Gastroesophageal sphincter (tissue), 4 donors: ENCODE measurements at regions not wholly inside any gene's neighbourhood (a gene's known extent, or its start where the extent isn't known, plus 50 kb on each side); places are given as distances from the start of the nearest gene placed in this dataset.
"Not testable (repeated sequence)": the region's sequence is repeated elsewhere in the genome, so short reads cannot be mapped to it uniquely, and the experiment has no call there.

ENCODE experiments used
- ATAC-seq: fragments of 150-250 bp; one replicate; pipeline ENCODE4 v1.9.1; 2016; ENCODE audit warnings: mild to moderate bottlenecking, moderate library complexity
- H3K27ac ChIP-seq, 4 donors: fragments of 200-600 bp; sonication (generic) in 3 of 4; 1 replicate in 3 of 4; 2 replicates in 1 of 4; pipeline ENCODE4 v1.5.1; 2016 to 2019
- H3K27me3 ChIP-seq: fragments of 200-600 bp; sonication (generic); one replicate; pipeline ENCODE4 v1.5.1; 2019
- H3K36me3 ChIP-seq, 2 donors: fragments of 200-600 bp; sonication (generic); one replicate each; pipeline ENCODE4 v1.5.1; 2019; ENCODE audit warnings: control low read depth in 1 of 2
- H3K4me1 ChIP-seq, 3 donors: fragments of 200-600 bp; sonication (generic); 1 replicate in 2 of 3; 2 replicates in 1 of 3; pipeline ENCODE4 v1.5.1; 2016 to 2019; ENCODE audit warnings: control low read depth in 2 of 3
- H3K4me3 ChIP-seq, 2 donors: fragments of 200-600 bp; sonication (generic); one replicate each; pipeline ENCODE4 v1.5.1; 2019; ENCODE audit warnings: mild to moderate bottlenecking in 1 of 2, moderate library complexity in 1 of 2
- H3K9me3 ChIP-seq, 3 donors: fragments of 200-600 bp; sonication (generic); one replicate each; pipeline ENCODE4 v1.5.1; 2017 to 2019; ENCODE audit warnings: control low read depth in 2 of 3
- CTCF ChIP-seq, 4 experiments: fragments of 200-600 bp in 2 of 4; fragments of 450-650 bp in 2 of 4; sonication (generic) in 1 of 4; IDR thresholded peaks; one replicate each; pipeline ENCODE4 v1.5.1; 2017 to 2019; ENCODE audit warnings: antibody characterized with exemption in 4 of 4, mild to moderate bottlenecking in 2 of 4, moderate library complexity in 2 of 4
- EP300 ChIP-seq: sonication (generic); formaldehyde crosslinking; IDR thresholded peaks from one replicate; pipeline ENCODE4 v1.6.1; 2017; ENCODE audit warnings: antibody characterized with exemption, mild to moderate bottlenecking
- POLR2A ChIP-seq, 2 donors: fragments of 450-650 bp; IDR thresholded peaks; one replicate each; pipeline ENCODE4 v1.6.1; 2017; ENCODE audit warnings: antibody characterized with exemption in 2 of 2, mild to moderate bottlenecking in 2 of 2, moderate library complexity in 1 of 2
- POLR2AphosphoS5 ChIP-seq: sonication (generic); formaldehyde crosslinking; IDR thresholded peaks from one replicate; pipeline ENCODE4 v1.6.1; 2017; ENCODE audit warnings: antibody characterized with exemption
- WGBS, 2 donors: methylation state at CpG; one replicate each; pipeline ENCODE4 v1.1.5; 2018; ENCODE audit warnings: low coverage in 1 of 2; 5-methylcytosine and 5-hydroxymethylcytosine counted together

- H3K4me1 ChIP-seq: no peaks in the 10 kb centered on the region
- H3K27ac ChIP-seq: no peak overlapping the region
- no peaks in the 10 kb centered on the region for H3K9me3 ChIP-seq
- TF ChIP-seq EP300: no peak
- no peak for TF ChIP-seq CTCF (IDR thresholded peaks at IDR 0.05)
- no peak for TF ChIP-seq POLR2AphosphoS5
- no peak for TF ChIP-seq POLR2A (IDR thresholded peaks at IDR 0.05)
- H3K36me3 ChIP-seq: no peaks in the 10 kb centered on the region
- H3K4me3 ChIP-seq: no peak overlapping the region
- no peaks in the 10 kb centered on the region for H3K27me3 ChIP-seq
- no peak for ATAC-seq
- 76 to 81% methylated on average over 2 of the region's 2 CpGs for WGBS, 2 donors
Measured at GRCh38 chr2:220815698-220816097, 756.4 kb downstream of the EPHA4 start.

- Histone ChIP-seq H3K4me3 (no peak overlapping the region), H3K4me1 (no peaks in the 10 kb centered on the region), H3K27ac (no peak overlapping the region), H3K36me3 (no peaks in the 10 kb centered on the region), H3K27me3 (no peaks in the 10 kb centered on the region), H3K9me3 (no peaks in the 10 kb centered on the region)
- no peak for TF ChIP-seq POLR2AphosphoS5
- TF ChIP-seq EP300: no peak
- TF ChIP-seq POLR2A (IDR thresholded peaks at IDR 0.05): no peak
- no peak for TF ChIP-seq CTCF (IDR thresholded peaks at IDR 0.05)
- WGBS, 2 donors: 71 to 100% methylated on average over 1 of the region's 1 CpG
- no peak for ATAC-seq
Measured at GRCh38 chr2:220821683-220822082, 750.4 kb downstream of the EPHA4 start.

GRCh38 chr2:220823590-220823989 is 748.5 kb downstream of the EPHA4 start:
- H3K27me3 ChIP-seq, H3K4me3 ChIP-seq, H3K27ac ChIP-seq, ATAC-seq, H3K9me3 ChIP-seq, H3K4me1 ChIP-seq, H3K36me3 ChIP-seq: not testable (repeated sequence)

- no peak for TF ChIP-seq CTCF (IDR thresholded peaks at IDR 0.05)
- 11 to 31% methylated on average over 1 of the region's 1 CpG for WGBS, 2 donors
- Histone ChIP-seq H3K9me3 (no peaks in the 10 kb centered on the region), H3K4me3 (no peak overlapping the region), H3K4me1 (peaks cover 0 to 7% (median 0%) of the 10 kb centered on the region in 3 donors), H3K36me3 (no peaks in the 10 kb centered on the region), H3K27me3 (no peaks in the 10 kb centered on the region), H3K27ac (no peak overlapping the region)
- no peak for ATAC-seq
Measured at GRCh38 chr2:220833446-220833845, 738.7 kb downstream of the EPHA4 start.

- Histone ChIP-seq H3K27me3 (no peaks in the 10 kb centered on the region), H3K27ac (no peak overlapping the region), H3K4me3 (no peak overlapping the region), H3K4me1 (peaks cover 0 to 7% (median 0%) of the 10 kb centered on the region in 3 donors), H3K9me3 (no peaks in the 10 kb centered on the region), H3K36me3 (no peaks in the 10 kb centered on the region)
- WGBS, 2 donors: 76 to 77% methylated on average over 5 of the region's 5 CpGs
- TF ChIP-seq POLR2A (IDR thresholded peaks at IDR 0.05) (no peak), CTCF (IDR thresholded peaks at IDR 0.05) (no peak), EP300 (no peak)
- no peak for ATAC-seq
Measured at GRCh38 chr2:220835583-220835982, 736.5 kb downstream of the EPHA4 start.

- no peaks in the 10 kb centered on the region for H3K36me3 ChIP-seq
- H3K4me3 ChIP-seq: no peak overlapping the region
- no peak for ATAC-seq
- H3K4me1 ChIP-seq: peaks cover 0 to 7% (median 0%) of the 10 kb centered on the region in 3 donors
- WGBS, 2 donors: 50 to 73% methylated on average over 1 to 2 of the region's 2 CpGs
- H3K27me3 ChIP-seq: no peaks in the 10 kb centered on the region
- no peak for TF ChIP-seq CTCF (IDR thresholded peaks at IDR 0.05)
- TF ChIP-seq POLR2A (IDR thresholded peaks at IDR 0.05): no peak
- no peak for TF ChIP-seq EP300
- TF ChIP-seq POLR2AphosphoS5: no peak
- H3K9me3 ChIP-seq: no peaks in the 10 kb centered on the region
- no peak overlapping the region for H3K27ac ChIP-seq
Measured at GRCh38 chr2:220837226-220837625, 734.9 kb downstream of the EPHA4 start.
